Activated CD8-positive, alpha-beta T cell treated with anti-CD3 and anti-CD28 coated beads for 36 hours (primary cell): ENCODE measurements at regions not wholly inside any gene's neighbourhood (a gene's known extent, or its start where the extent isn't known, plus 50 kb on each side); places are given as distances from the start of the nearest gene placed in this dataset.

Source experiments
- ATAC-seq: fragments of 200-7000 bp; cut with Tn5 transposase; one replicate; pipeline ENCODE4 v1.10.0; 2021; ENCODE audit warnings: mild to moderate bottlenecking, moderate library complexity
- CTCF ChIA-PET: fragments of 350-600 bp; sonication (Branson Sonifier 250); formaldehyde crosslinking; loops from one replicate; lab custom pipeline; 2021; ENCODE audit warnings: antibody characterized with exemption; lab: Charles Lee
- POLR2A ChIA-PET: fragments of 350-600 bp; sonication (Branson Sonifier 250); formaldehyde crosslinking; loops from one replicate; lab custom pipeline; 2021; ENCODE audit warnings: antibody characterized with exemption; lab: Charles Lee
- DNase-seq: peaks from one replicate; pipeline ENCODE4 v3.0.0-alpha.2; 2020
- H3K27ac Mint-ChIP-seq: one replicate; pipeline ENCODE4 v1.8.0; 2021; ENCODE audit warnings: mild to moderate bottlenecking, mixed read lengths
- H3K27me3 Mint-ChIP-seq: one replicate; pipeline ENCODE4 v1.8.0; 2021; ENCODE audit warnings: mixed read lengths
- H3K36me3 Mint-ChIP-seq: one replicate; pipeline ENCODE4 v1.8.0; 2021; ENCODE audit warnings: low read depth, mixed read lengths
- H3K4me1 Mint-ChIP-seq: one replicate; pipeline ENCODE4 v1.8.0; 2021; ENCODE audit warnings: low read depth, mixed read lengths
- H3K4me3 Mint-ChIP-seq: one replicate; pipeline ENCODE4 v1.8.0; 2021; ENCODE audit warnings: mild to moderate bottlenecking, moderate library complexity, mixed read lengths
- H3K9me3 Mint-ChIP-seq: one replicate; pipeline ENCODE4 v1.8.0; 2021; ENCODE audit warnings: mixed read lengths
- intact Hi-C: fragments of 100-400 bp; cut with micrococcal nuclease; formaldehyde crosslinking; loops from one replicate; pipeline ENCODE4 v1.10.0; 2022
- TF ChIP-seq, protein P1 (sequence below): fragments of 200-600 bp; IDR thresholded peaks from one replicate; pipeline ENCODE4 v1.8.0; 2022; ENCODE audit warnings: antibody characterized with exemption, mild to moderate bottlenecking

DNA sequence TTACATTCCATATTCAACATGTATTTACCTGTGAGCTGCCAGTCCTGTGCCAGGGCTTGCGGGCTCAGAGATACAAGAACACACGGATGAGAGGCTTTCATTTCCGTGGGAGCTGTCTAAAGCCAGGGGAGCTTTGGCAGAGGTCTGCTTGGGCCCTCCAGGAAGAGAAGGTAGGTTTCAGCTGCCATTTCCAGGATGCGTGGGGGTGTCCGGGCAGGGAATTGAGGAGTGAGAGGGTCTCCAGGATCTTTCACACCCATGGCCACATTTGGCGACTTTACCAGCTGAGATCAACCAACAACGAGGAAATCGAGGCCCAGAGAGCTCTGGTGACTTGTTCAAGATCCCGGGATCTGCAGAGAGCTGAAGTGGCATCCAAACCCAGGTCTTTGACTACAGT is 119.6 kb downstream of the BUD13 start:
- H3K4me1 Mint-ChIP-seq, result no peaks in the 10 kb centered on the region
- H3K9me3 Mint-ChIP-seq, result peaks cover 7% of the 10 kb centered on the region
- no peak for DNase-seq
- no peak for ATAC-seq
- ChIA-PET CTCF (no interaction called here), POLR2A (no interaction called here)
- no peak overlapping the region for H3K4me3 Mint-ChIP-seq
- H3K27ac Mint-ChIP-seq, result no peak overlapping the region
- no peaks in the 10 kb centered on the region for H3K36me3 Mint-ChIP-seq
- H3K27me3 Mint-ChIP-seq, result no peaks in the 10 kb centered on the region
- intact Hi-C loops, result no loop called here
- TF ChIP-seq, protein P1, sequence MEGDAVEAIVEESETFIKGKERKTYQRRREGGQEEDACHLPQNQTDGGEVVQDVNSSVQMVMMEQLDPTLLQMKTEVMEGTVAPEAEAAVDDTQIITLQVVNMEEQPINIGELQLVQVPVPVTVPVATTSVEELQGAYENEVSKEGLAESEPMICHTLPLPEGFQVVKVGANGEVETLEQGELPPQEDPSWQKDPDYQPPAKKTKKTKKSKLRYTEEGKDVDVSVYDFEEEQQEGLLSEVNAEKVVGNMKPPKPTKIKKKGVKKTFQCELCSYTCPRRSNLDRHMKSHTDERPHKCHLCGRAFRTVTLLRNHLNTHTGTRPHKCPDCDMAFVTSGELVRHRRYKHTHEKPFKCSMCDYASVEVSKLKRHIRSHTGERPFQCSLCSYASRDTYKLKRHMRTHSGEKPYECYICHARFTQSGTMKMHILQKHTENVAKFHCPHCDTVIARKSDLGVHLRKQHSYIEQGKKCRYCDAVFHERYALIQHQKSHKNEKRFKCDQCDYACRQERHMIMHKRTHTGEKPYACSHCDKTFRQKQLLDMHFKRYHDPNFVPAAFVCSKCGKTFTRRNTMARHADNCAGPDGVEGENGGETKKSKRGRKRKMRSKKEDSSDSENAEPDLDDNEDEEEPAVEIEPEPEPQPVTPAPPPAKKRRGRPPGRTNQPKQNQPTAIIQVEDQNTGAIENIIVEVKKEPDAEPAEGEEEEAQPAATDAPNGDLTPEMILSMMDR, result no peak

DNA sequence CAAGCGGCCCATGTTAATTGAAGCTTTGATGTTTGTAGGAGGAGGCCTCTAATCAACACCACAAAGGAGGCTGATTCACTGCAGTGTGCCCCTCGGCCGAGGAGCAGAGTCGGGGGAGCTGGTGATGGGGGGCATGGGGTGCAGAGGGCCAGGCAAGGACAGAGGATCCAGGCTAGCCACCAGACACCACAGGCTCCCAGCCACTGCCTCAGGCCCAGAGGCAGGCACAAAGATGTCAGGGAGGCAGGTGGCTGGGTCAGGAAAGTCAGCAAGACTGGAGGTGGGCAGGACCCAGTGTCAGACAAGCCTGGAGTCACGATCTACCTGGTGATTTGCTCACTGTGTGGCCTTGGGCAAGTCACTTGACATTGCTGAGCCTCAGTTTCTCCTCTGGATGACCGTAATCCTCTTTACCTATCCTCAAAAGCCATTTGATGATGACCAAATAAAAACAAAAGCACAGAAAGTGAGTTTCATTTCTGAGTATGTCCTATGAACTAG is 121.0 kb downstream of the BUD13 start:
- ATAC-seq (no peak), DNase-seq (no peak)
- peaks cover 7% of the 10 kb centered on the region for H3K9me3 Mint-ChIP-seq
- ChIA-PET CTCF (no interaction called here), POLR2A (no interaction called here)
- H3K4me3 Mint-ChIP-seq, result no peak overlapping the region
- no peaks in the 10 kb centered on the region for H3K4me1 Mint-ChIP-seq
- TF ChIP-seq, protein P1, result no peak
- H3K36me3 Mint-ChIP-seq, result no peaks in the 10 kb centered on the region
- H3K27me3 Mint-ChIP-seq, result no peaks in the 10 kb centered on the region
- intact Hi-C loops, result no loop called here
- H3K27ac Mint-ChIP-seq, result no peak overlapping the region

- CTCF ChIA-PET, result interaction anchor here (1.2 kb wide), 1 partner anchor 40 kb away, joined by 5 read pairs; no protein-coding TSS in a partner anchor
- intact Hi-C loops, result no loop called here
Observed at GRCh38 chr11:116651098-116651736, 121.6 kb downstream of the BUD13 start.

DNA sequence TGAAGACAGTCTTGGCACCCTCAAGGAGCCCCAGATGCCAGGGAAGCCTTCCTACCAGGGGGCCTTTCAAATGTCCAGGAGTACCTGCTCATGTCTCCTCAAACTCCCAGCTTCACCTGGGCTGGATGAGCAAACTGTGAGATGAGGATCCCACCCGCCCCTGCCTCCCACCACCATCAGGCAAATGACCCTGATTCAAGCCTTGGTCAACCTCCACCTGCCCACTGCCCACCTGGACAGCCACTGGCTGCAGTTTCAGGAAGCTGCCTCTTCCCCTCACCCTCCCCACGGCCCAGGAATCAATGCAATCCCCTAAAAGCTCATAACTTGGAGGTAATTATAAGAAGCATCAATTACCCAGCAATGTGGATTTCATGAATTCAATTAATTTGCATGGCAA is 122.7 kb downstream of the BUD13 start:
- no peak overlapping the region for H3K27ac Mint-ChIP-seq
- ChIA-PET POLR2A (no interaction called here), CTCF (interaction anchor here (1.2 kb wide), 1 partner anchor 41 kb away, joined by 5 read pairs; no protein-coding TSS in a partner anchor)
- intact Hi-C loops, result no loop called here
- TF ChIP-seq, protein P1, result no peak
- no peak overlapping the region for H3K4me3 Mint-ChIP-seq
- H3K36me3 Mint-ChIP-seq, result no peaks in the 10 kb centered on the region
- DNase-seq (no peak), ATAC-seq (no peak)
- no peaks in the 10 kb centered on the region for H3K4me1 Mint-ChIP-seq
- no peaks in the 10 kb centered on the region for H3K27me3 Mint-ChIP-seq
- H3K9me3 Mint-ChIP-seq, result peaks cover 1% of the 10 kb centered on the region

More at GRCh38 chr11:116651098-116651736, 121.6 kb downstream of the BUD13 start:
- Mint-ChIP-seq H3K4me3 (no peak overlapping the region), H3K27me3 (no peaks in the 10 kb centered on the region), H3K36me3 (no peaks in the 10 kb centered on the region), H3K27ac (no peak overlapping the region), H3K9me3 (peaks cover 7% of the 10 kb centered on the region), H3K4me1 (no peaks in the 10 kb centered on the region)
- TF ChIP-seq, protein P1, result no peak
- no peak for ATAC-seq
- no peak for DNase-seq
- POLR2A ChIA-PET, result no interaction called here

- no peak for DNase-seq
- H3K27me3 Mint-ChIP-seq, result no peaks in the 10 kb centered on the region
- ATAC-seq, result no peak
- CTCF ChIA-PET, result no interaction called here
- H3K9me3 Mint-ChIP-seq, result no peaks in the 10 kb centered on the region
- H3K4me1 Mint-ChIP-seq, result no peaks in the 10 kb centered on the region
- no peak overlapping the region for H3K27ac Mint-ChIP-seq
- intact Hi-C loops, result no loop called here
- TF ChIP-seq, protein P1, result no peak
- H3K4me3 Mint-ChIP-seq, result no peak overlapping the region
- no peaks in the 10 kb centered on the region for H3K36me3 Mint-ChIP-seq
- POLR2A ChIA-PET, result no interaction called here
Observed at GRCh38 chr11:116649268-116649667, 123.5 kb downstream of the BUD13 start.
